ENCODE measurements at regions not wholly inside any gene's neighbourhood (a gene's known extent, or its start where the extent isn't known, plus 50 kb on each side); places are given as distances from the start of the nearest gene placed in this dataset.
"Not testable (repeated sequence)": the region's sequence is repeated elsewhere in the genome, so short reads cannot be mapped to it uniquely, and the experiment has no call there.

DNA sequence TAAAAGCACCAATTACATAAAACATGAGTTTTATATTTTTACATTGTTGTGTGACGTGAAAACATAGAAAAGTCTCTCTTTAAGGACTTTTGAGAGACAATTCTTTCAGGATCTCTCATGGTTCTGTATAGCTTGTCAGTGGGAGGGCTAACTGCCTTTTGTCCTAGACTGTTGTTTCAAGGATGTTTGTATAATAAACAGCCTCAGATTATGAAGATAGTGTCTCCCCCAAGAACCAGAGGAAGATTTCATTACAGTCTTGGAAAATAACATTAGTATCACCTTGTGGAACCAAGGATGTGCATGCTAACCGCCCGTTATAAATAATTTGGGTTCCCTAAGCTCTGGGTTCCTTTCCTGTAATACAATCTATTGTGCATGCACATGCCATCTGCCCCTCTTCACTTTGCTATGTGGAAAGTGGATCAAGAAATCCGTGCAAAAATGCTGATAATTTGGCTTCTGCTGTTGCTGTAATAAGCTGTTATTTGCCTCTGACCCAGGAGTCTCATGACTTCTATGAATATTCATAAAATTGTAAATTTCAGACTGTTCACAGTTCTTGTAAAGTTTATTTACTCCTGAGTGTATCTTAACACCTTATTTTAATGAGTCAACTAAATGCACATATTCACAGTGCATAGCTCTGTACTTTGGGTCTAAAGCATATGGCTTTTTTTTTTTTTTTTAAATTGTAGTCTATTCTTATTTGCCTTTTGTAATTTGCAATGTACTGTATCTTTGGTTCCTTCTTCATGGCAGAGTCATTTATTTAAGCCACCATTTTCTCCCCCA is 265.5 kb downstream of the PTH2R start:
- TF ChIP-seq, protein P1, sequence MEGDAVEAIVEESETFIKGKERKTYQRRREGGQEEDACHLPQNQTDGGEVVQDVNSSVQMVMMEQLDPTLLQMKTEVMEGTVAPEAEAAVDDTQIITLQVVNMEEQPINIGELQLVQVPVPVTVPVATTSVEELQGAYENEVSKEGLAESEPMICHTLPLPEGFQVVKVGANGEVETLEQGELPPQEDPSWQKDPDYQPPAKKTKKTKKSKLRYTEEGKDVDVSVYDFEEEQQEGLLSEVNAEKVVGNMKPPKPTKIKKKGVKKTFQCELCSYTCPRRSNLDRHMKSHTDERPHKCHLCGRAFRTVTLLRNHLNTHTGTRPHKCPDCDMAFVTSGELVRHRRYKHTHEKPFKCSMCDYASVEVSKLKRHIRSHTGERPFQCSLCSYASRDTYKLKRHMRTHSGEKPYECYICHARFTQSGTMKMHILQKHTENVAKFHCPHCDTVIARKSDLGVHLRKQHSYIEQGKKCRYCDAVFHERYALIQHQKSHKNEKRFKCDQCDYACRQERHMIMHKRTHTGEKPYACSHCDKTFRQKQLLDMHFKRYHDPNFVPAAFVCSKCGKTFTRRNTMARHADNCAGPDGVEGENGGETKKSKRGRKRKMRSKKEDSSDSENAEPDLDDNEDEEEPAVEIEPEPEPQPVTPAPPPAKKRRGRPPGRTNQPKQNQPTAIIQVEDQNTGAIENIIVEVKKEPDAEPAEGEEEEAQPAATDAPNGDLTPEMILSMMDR (IDR thresholded peaks at IDR 0.05; ENCODE audit: extremely low read depth, insufficient read depth, missing control alignments): no peak
- DNase-seq (ENCODE audit: low spot score): no peak
- in situ Hi-C loops (cut with MboI; ENCODE audit: low pct_unique_long_range_greater_than_20kb, low sequenced_read_pairs, unreplicated experiment): no loop called here

GRCh38 chr2:208673631-208674030 is 267.0 kb downstream of the PTH2R start:
- TF ChIP-seq, protein P1 (IDR thresholded peaks at IDR 0.05; ENCODE audit: extremely low read depth, insufficient read depth, missing control alignments): no peak
- DNase-seq (ENCODE audit: low spot score): no peak
- in situ Hi-C loops (cut with MboI; ENCODE audit: low pct_unique_long_range_greater_than_20kb, low sequenced_read_pairs, unreplicated experiment): no loop called here

DNA sequence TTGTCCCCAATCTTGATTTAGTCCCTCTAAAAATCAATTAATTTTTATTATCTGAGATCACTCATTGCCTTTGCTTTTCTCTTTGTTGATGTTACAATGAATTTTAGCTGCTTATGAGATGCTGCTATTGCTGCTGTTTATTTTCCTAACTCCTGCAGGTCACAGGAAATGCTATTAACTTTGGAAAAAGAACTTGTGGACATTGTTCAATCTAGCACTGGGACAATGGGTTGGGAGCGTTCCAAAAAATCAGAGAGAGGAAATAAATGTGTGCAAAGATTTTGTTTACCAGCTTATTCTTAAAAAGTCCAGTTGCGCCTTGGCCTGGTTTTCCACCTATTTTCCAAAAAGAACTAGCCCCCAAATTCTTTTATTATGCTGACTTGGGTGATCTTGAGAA is 268.3 kb downstream of the PTH2R start:
- TF ChIP-seq, protein P1 (IDR thresholded peaks at IDR 0.05; ENCODE audit: extremely low read depth, insufficient read depth, missing control alignments): no peak
- DNase-seq (ENCODE audit: low spot score): no peak
- in situ Hi-C loops (cut with MboI; ENCODE audit: low pct_unique_long_range_greater_than_20kb, low sequenced_read_pairs, unreplicated experiment): no loop called here

GRCh38 chr2:208685929-208686328 is 279.3 kb downstream of the PTH2R start:
- in situ Hi-C loops (cut with MboI; ENCODE audit: low pct_unique_long_range_greater_than_20kb, low sequenced_read_pairs, unreplicated experiment); DNase-seq (ENCODE audit: low spot score): not testable (repeated sequence)

- no peak for DNase-seq (ENCODE audit: low spot score)
- TF ChIP-seq, protein P1 (IDR thresholded peaks at IDR 0.05; ENCODE audit: extremely low read depth, insufficient read depth, missing control alignments): no peak
- in situ Hi-C loops (cut with MboI; ENCODE audit: low pct_unique_long_range_greater_than_20kb, low sequenced_read_pairs, unreplicated experiment): no loop called here
These were observed 280.1 kb downstream of the PTH2R start for GRCh38 chr2:208686665-208687064.

DNA sequence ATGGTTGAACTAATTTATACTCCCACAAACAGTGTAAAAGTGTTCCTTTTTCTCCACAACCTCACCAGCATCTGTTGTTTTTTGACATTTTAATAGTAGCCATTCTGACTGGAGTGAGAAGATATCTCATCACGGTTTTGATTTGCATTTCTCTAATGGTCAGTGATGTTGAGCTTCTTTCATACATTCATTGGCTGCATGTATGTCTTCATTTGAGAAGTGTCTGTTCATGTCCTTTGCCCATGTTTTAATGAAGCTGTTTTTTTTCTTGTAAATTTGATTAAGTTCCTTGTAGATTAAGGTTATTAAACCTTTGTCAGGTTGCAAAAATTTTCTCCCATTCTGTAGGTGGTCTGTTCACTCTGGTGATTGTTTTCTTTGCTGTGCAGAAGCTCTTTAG is 281.1 kb downstream of the PTH2R start:
- in situ Hi-C loops (cut with MboI; ENCODE audit: low pct_unique_long_range_greater_than_20kb, low sequenced_read_pairs, unreplicated experiment); DNase-seq (ENCODE audit: low spot score): not testable (repeated sequence)

GRCh38 chr2:208698114-208698513 is 291.5 kb downstream of the PTH2R start:
- in situ Hi-C loops (cut with MboI; ENCODE audit: low pct_unique_long_range_greater_than_20kb, low sequenced_read_pairs, unreplicated experiment): no loop called here
- TF ChIP-seq, protein P1 (IDR thresholded peaks at IDR 0.05; ENCODE audit: extremely low read depth, insufficient read depth, missing control alignments): no peak
- no peak for DNase-seq (ENCODE audit: low spot score)

GRCh38 chr2:208708486-208708885 is 301.9 kb downstream of the PTH2R start:
- DNase-seq (ENCODE audit: low spot score): no peak
- in situ Hi-C loops (cut with MboI; ENCODE audit: low pct_unique_long_range_greater_than_20kb, low sequenced_read_pairs, unreplicated experiment): no loop called here
- TF ChIP-seq, protein P1 (IDR thresholded peaks at IDR 0.05; ENCODE audit: extremely low read depth, insufficient read depth, missing control alignments): no peak

Data from GM13977 (cell line).